Liver (tissue), 8 donors: ENCODE measurements at regions not wholly inside any gene's neighbourhood (a gene's known extent, or its start where the extent isn't known, plus 50 kb on each side); places are given as distances from the start of the nearest gene placed in this dataset.

Experiments used
- DNase-seq: peaks from one replicate; pipeline ENCODE4 v3.0.0-alpha.2; 2017; ENCODE audit warnings: low spot score
- H3K27ac ChIP-seq, 2 donors: one replicate each; pipeline ENCODE4 v1.7.0; 2013; ENCODE audit warnings: inconsistent platforms in 2 of 2, low read length in 2 of 2, control low read depth in 1 of 2, low read depth in 1 of 2, mild to moderate bottlenecking in 1 of 2
- H3K27me3 ChIP-seq, 4 donors: one replicate each; pipeline versions ENCODE4 v1.6.1 to v1.7.0; 2013; ENCODE audit warnings: low read length in 3 of 4, inconsistent platforms in 1 of 4, mild to moderate bottlenecking in 1 of 4, moderate library complexity in 1 of 4; ENCODE audit not compliant: control insufficient read depth in 4 of 4, insufficient read depth in 4 of 4
- H3K36me3 ChIP-seq, 4 donors: one replicate each; pipeline versions ENCODE4 v1.6.1 to v1.7.0; 2013; ENCODE audit warnings: low read length in 3 of 4, mild to moderate bottlenecking in 3 of 4, low read depth in 1 of 4, moderate library complexity in 1 of 4; ENCODE audit not compliant: control insufficient read depth in 4 of 4, insufficient read depth in 3 of 4
- H3K4me1 ChIP-seq, 4 donors: one replicate each; pipeline versions ENCODE4 v1.6.1 to v1.7.0; 2013; ENCODE audit warnings: low read length in 3 of 4, mild to moderate bottlenecking in 3 of 4, moderate library complexity in 1 of 4; ENCODE audit not compliant: control insufficient read depth in 4 of 4, insufficient read depth in 4 of 4
- H3K4me3 ChIP-seq, 3 donors: one replicate each; pipeline versions ENCODE4 v1.6.1 to v1.7.0; 2013; ENCODE audit warnings: low read length in 3 of 3, control low read depth in 1 of 3, low read depth in 1 of 3, mild to moderate bottlenecking in 1 of 3
- H3K9ac ChIP-seq, 2 donors: one replicate each; pipeline ENCODE4 v1.7.0; 2013; ENCODE audit warnings: low read length in 2 of 2, mild to moderate bottlenecking in 2 of 2, moderate library complexity in 2 of 2, control low read depth in 1 of 2, low read depth in 1 of 2
- H3K9me3 ChIP-seq, 4 donors: one replicate each; pipeline versions ENCODE4 v1.6.1 to v1.7.0; 2013; ENCODE audit warnings: low read length in 3 of 4; ENCODE audit not compliant: control insufficient read depth in 4 of 4
- ATF3 ChIP-seq: IDR thresholded peaks from 2 replicates; pipeline ENCODE4 v1.6.1; 2016; ENCODE audit warnings: antibody characterized with exemption
- EGR1 ChIP-seq, 2 donors: IDR thresholded peaks; 2 replicates each; pipeline ENCODE4 v1.6.1; 2016 to 2018; ENCODE audit warnings: antibody characterized with exemption in 2 of 2, low read depth in 2 of 2
- FOXA1 ChIP-seq: IDR thresholded peaks from 2 replicates; pipeline ENCODE4 v1.6.1; 2016; ENCODE audit warnings: antibody characterized with exemption
- FOXA2 ChIP-seq: IDR thresholded peaks from 2 replicates; pipeline ENCODE4 v1.6.1; 2016; ENCODE audit warnings: antibody characterized with exemption
- GABPA ChIP-seq, 2 donors: IDR thresholded peaks in 1 of 2; conservative IDR thresholded peaks in 1 of 2; 2 replicates each; pipeline ENCODE4 v1.6.1; 2016; ENCODE audit warnings: antibody characterized with exemption in 2 of 2, mild to moderate bottlenecking in 1 of 2, moderate library complexity in 1 of 2
- HNF4G ChIP-seq: IDR thresholded peaks from 2 replicates; pipeline ENCODE4 v1.6.1; 2016; ENCODE audit warnings: antibody characterized with exemption
- JUND ChIP-seq, 2 donors: IDR thresholded peaks; 2 replicates each; pipeline ENCODE4 v1.6.1; 2016; ENCODE audit warnings: antibody characterized with exemption in 2 of 2
- NR2F2 ChIP-seq: IDR thresholded peaks from 2 replicates; pipeline ENCODE4 v1.6.1; 2016; ENCODE audit warnings: antibody characterized with exemption
- RAD21 ChIP-seq, 2 donors: IDR thresholded peaks; 2 replicates each; pipeline ENCODE4 v1.6.1; 2016; ENCODE audit warnings: antibody characterized with exemption in 2 of 2, mild to moderate bottlenecking in 2 of 2
- RXRA ChIP-seq, 2 donors: IDR thresholded peaks; 2 replicates each; pipeline ENCODE4 v1.6.1; 2017 to 2018; ENCODE audit warnings: antibody characterized with exemption in 2 of 2, mild to moderate bottlenecking in 1 of 2
- SP1 ChIP-seq: IDR thresholded peaks from 2 replicates; pipeline ENCODE4 v1.6.1; 2018; ENCODE audit warnings: antibody characterized with exemption, mild to moderate bottlenecking
- YY1 ChIP-seq: IDR thresholded peaks from 2 replicates; pipeline ENCODE4 v1.6.1; 2016; ENCODE audit warnings: antibody characterized with exemption, mild to moderate bottlenecking
- WGBS: extraction: QIAGEN DNeasy Blood & Tissue Kit; methylation state at CpG from one replicate; pipeline ENCODE4 v1.1.7; 2013; 5-methylcytosine and 5-hydroxymethylcytosine counted together
- TF ChIP-seq, protein P1 (sequence below): IDR thresholded peaks from 2 replicates; pipeline ENCODE4 v1.6.1; 2016; ENCODE audit warnings: antibody characterized with exemption
- TF ChIP-seq, protein P2 (sequence below): fragments of 150-350 bp; IDR thresholded peaks from 2 replicates; pipeline ENCODE4 v1.5.1; 2017; ENCODE audit warnings: improper control_type of control experiment, low read depth, low read length; ENCODE audit not compliant: missing input control
- donor health status: healthy.
- donor health status: healthy.
- donor health status: healthy.
- donor health status: healthy.
- donor health status: healthy.

GRCh38 chr6:19159089-19159488 lies 678.1 kb upstream of the ID4 start:
- WGBS, result 76% methylated on average over 1 of the region's 1 CpG
- no peaks in the 10 kb centered on the region for H3K36me3 ChIP-seq
- H3K9ac ChIP-seq, result no peak overlapping the region
- H3K4me1 ChIP-seq, result no peaks in the 10 kb centered on the region
- TF ChIP-seq HNF4G (no peak), FOXA2 (no peak), NR2F2 (no peak), RAD21 (IDR thresholded peaks at IDR 0.05) (no peak), EGR1 (IDR thresholded peaks at IDR 0.05; ENCODE audit: low read depth in 2 of 2) (no peak), RXRA (IDR thresholded peaks at IDR 0.05) (no peak)
- no peak overlapping the region for H3K27ac ChIP-seq
- H3K27me3 ChIP-seq, result no peaks in the 10 kb centered on the region
- no peaks in the 10 kb centered on the region for H3K9me3 ChIP-seq
- H3K4me3 ChIP-seq, result no peak overlapping the region
- DNase-seq, result no peak

DNA sequence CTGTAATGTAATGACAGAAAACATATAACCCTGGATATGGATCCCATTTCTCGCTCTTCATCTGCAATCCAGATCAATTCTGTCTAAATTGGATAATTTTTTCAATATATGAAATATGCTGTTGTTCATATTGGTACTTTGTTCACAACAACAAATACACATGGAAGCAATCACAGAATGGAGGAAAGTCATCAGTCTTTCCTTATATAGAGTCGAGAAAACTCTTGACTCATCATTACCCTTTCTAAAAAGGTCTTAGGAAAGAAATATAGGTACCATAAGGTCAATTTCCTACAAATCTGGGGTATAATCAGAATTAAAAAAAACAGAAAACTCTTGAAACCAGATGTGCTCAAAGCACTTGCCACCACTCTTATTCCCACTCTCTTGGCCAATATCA lies 677.6 kb upstream of the ID4 start:
- Histone ChIP-seq H3K4me3 (no peak overlapping the region), H3K4me1 (no peaks in the 10 kb centered on the region), H3K27ac (no peak overlapping the region), H3K27me3 (no peaks in the 10 kb centered on the region), H3K9me3 (no peaks in the 10 kb centered on the region), H3K36me3 (no peaks in the 10 kb centered on the region), H3K9ac (no peak overlapping the region)
- WGBS, result 57% methylated on average over 2 of the region's 2 CpGs
- TF ChIP-seq JUND (IDR thresholded peaks at IDR 0.05) (no peak), RAD21 (IDR thresholded peaks at IDR 0.05) (no peak), RXRA (IDR thresholded peaks at IDR 0.05) (no peak), EGR1 (IDR thresholded peaks at IDR 0.05; ENCODE audit: low read depth in 2 of 2) (no peak), YY1 (no peak), SP1 (no peak)
- no peak for DNase-seq

GRCh38 chr6:19160081-19160730 lies 677.0 kb upstream of the ID4 start:
- H3K4me1 ChIP-seq, result no peaks in the 10 kb centered on the region
- no peak for TF ChIP-seq ATF3
- TF ChIP-seq RXRA (IDR thresholded peaks at IDR 0.05), result no peak
- TF ChIP-seq GABPA (IDR thresholded peaks at IDR 0.05 in 1 of 2, conservative IDR thresholded peaks at IDR 0.05 in 1 of 2), result no peak
- TF ChIP-seq SP1, result no peak
- TF ChIP-seq, protein P1, sequence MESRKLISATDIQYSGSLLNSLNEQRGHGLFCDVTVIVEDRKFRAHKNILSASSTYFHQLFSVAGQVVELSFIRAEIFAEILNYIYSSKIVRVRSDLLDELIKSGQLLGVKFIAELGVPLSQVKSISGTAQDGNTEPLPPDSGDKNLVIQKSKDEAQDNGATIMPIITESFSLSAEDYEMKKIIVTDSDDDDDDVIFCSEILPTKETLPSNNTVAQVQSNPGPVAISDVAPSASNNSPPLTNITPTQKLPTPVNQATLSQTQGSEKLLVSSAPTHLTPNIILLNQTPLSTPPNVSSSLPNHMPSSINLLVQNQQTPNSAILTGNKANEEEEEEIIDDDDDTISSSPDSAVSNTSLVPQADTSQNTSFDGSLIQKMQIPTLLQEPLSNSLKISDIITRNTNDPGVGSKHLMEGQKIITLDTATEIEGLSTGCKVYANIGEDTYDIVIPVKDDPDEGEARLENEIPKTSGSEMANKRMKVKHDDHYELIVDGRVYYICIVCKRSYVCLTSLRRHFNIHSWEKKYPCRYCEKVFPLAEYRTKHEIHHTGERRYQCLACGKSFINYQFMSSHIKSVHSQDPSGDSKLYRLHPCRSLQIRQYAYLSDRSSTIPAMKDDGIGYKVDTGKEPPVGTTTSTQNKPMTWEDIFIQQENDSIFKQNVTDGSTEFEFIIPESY, result no peak
- TF ChIP-seq, protein P2, sequence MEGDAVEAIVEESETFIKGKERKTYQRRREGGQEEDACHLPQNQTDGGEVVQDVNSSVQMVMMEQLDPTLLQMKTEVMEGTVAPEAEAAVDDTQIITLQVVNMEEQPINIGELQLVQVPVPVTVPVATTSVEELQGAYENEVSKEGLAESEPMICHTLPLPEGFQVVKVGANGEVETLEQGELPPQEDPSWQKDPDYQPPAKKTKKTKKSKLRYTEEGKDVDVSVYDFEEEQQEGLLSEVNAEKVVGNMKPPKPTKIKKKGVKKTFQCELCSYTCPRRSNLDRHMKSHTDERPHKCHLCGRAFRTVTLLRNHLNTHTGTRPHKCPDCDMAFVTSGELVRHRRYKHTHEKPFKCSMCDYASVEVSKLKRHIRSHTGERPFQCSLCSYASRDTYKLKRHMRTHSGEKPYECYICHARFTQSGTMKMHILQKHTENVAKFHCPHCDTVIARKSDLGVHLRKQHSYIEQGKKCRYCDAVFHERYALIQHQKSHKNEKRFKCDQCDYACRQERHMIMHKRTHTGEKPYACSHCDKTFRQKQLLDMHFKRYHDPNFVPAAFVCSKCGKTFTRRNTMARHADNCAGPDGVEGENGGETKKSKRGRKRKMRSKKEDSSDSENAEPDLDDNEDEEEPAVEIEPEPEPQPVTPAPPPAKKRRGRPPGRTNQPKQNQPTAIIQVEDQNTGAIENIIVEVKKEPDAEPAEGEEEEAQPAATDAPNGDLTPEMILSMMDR, result no peak
- no peak for TF ChIP-seq FOXA1
- TF ChIP-seq FOXA2, result no peak
- no peak for TF ChIP-seq EGR1 (IDR thresholded peaks at IDR 0.05; ENCODE audit: low read depth in 2 of 2)
- no peak for TF ChIP-seq HNF4G
- H3K4me3 ChIP-seq, result no peak overlapping the region
- 49% methylated on average over 2 of the region's 2 CpGs for WGBS
- H3K9me3 ChIP-seq, result no peaks in the 10 kb centered on the region
- H3K9ac ChIP-seq, result no peak overlapping the region
- DNase-seq, result no peak
- H3K27ac ChIP-seq, result no peak overlapping the region
- no peaks in the 10 kb centered on the region for H3K27me3 ChIP-seq
- no peaks in the 10 kb centered on the region for H3K36me3 ChIP-seq
